H9 (cell line): ENCODE measurements at regions not wholly inside any gene's neighbourhood (a gene's known extent, or its start where the extent isn't known, plus 50 kb on each side); places are given as distances from the start of the nearest gene placed in this dataset.

ENCODE experiments used
- DNase-seq: peaks from one replicate; pipeline ENCODE4 v3.0.0-alpha.2; 2017
- H2AFZ ChIP-seq: one replicate; pipeline ENCODE4 v1.6.1; 2013; ENCODE audit warnings: mild to moderate bottlenecking, low read length, control low read depth, moderate library complexity
- H2AK5ac ChIP-seq: 2 replicates; pipeline ENCODE4 v1.6.1; 2013; ENCODE audit warnings: low read length, control low read depth, mixed read lengths; ENCODE audit not compliant: insufficient read length
- H2BK120ac ChIP-seq: one replicate; pipeline ENCODE4 v1.6.1; 2013; ENCODE audit warnings: low read depth, mild to moderate bottlenecking, low read length, control low read depth, inconsistent platforms; ENCODE audit not compliant: poor library complexity, severe bottlenecking
- H2BK12ac ChIP-seq: 2 replicates; pipeline ENCODE4 v1.6.1; 2013; ENCODE audit warnings: low read length, control low read depth, mixed read lengths, low read depth; ENCODE audit not compliant: insufficient read length
- H2BK15ac ChIP-seq: 2 replicates; pipeline ENCODE4 v1.6.1; 2013; ENCODE audit warnings: low read depth, low read length, control low read depth
- H2BK20ac ChIP-seq: one replicate; pipeline ENCODE4 v1.6.1; 2013; ENCODE audit warnings: low read depth, mild to moderate bottlenecking, low read length, control low read depth, inconsistent platforms; ENCODE audit not compliant: poor library complexity, severe bottlenecking
- H2BK5ac ChIP-seq: 2 replicates; pipeline ENCODE4 v1.6.1; 2013; ENCODE audit warnings: low read length, control low read depth, mixed read lengths; ENCODE audit not compliant: insufficient read length
- H3K14ac ChIP-seq: 2 replicates; pipeline ENCODE4 v1.6.1; 2013; ENCODE audit warnings: low read length, control low read depth; ENCODE audit not compliant: insufficient read depth
- H3K18ac ChIP-seq: 2 replicates; pipeline ENCODE4 v1.6.1; 2013; ENCODE audit warnings: low read depth, mild to moderate bottlenecking, mixed read lengths, low read length, control low read depth; ENCODE audit not compliant: insufficient read length
- H3K23ac ChIP-seq: 2 replicates; pipeline ENCODE4 v1.6.1; 2013; ENCODE audit warnings: low read length, control low read depth, mixed read lengths, low read depth; ENCODE audit not compliant: insufficient read length
- H3K23me2 ChIP-seq: 2 replicates; pipeline ENCODE4 v1.6.1; 2013; ENCODE audit warnings: low read depth, mild to moderate bottlenecking, mixed read lengths, low read length, control low read depth; ENCODE audit not compliant: insufficient read length, poor library complexity, severe bottlenecking
- H3K27ac ChIP-seq: 2 replicates; pipeline ENCODE4 v1.5.1; 2013; ENCODE audit warnings: low read length, control low read depth, mixed read lengths, low read depth; ENCODE audit not compliant: insufficient read length
- H3K27me3 ChIP-seq: 2 replicates; pipeline ENCODE4 v1.6.1; 2013; ENCODE audit warnings: low read length, control low read depth, inconsistent platforms; ENCODE audit not compliant: insufficient read depth
- H3K4ac ChIP-seq: 2 replicates; pipeline ENCODE4 v1.6.1; 2013; ENCODE audit warnings: low read depth, mild to moderate bottlenecking, control low read depth, inconsistent platforms, low read length, moderate library complexity
- H3K4me1 ChIP-seq: 2 replicates; pipeline ENCODE4 v1.6.1; 2013; ENCODE audit warnings: low read length, control low read depth, inconsistent platforms; ENCODE audit not compliant: insufficient read depth
- H3K4me2 ChIP-seq: 2 replicates; pipeline ENCODE4 v1.6.1; 2013; ENCODE audit warnings: low read length, control low read depth, mixed read lengths; ENCODE audit not compliant: insufficient read length, insufficient read depth
- H3K56ac ChIP-seq: 2 replicates; pipeline ENCODE4 v1.6.1; 2013; ENCODE audit warnings: low read depth, mild to moderate bottlenecking, mixed read lengths, low read length, control low read depth; ENCODE audit not compliant: insufficient read length
- H3K79me1 ChIP-seq: 2 replicates; pipeline ENCODE4 v1.6.1; 2013; ENCODE audit warnings: low read depth, mild to moderate bottlenecking, moderate library complexity, low read length, control low read depth, inconsistent platforms; ENCODE audit not compliant: insufficient read depth, poor library complexity, severe bottlenecking
- H3K79me2 ChIP-seq: 2 replicates; pipeline ENCODE4 v1.6.1; 2013; ENCODE audit warnings: low read length, control low read depth, inconsistent platforms; ENCODE audit not compliant: insufficient read depth
- H3K9ac ChIP-seq: 2 replicates; pipeline ENCODE4 v1.6.1; 2013; ENCODE audit warnings: low read length, control low read depth, mixed read lengths; ENCODE audit not compliant: insufficient read length; ENCODE audit errors: extremely low read depth
- H3K9me3 ChIP-seq: one replicate; pipeline ENCODE4 v1.6.1; 2013; ENCODE audit warnings: low read depth, low read length, inconsistent platforms; ENCODE audit not compliant: control insufficient read depth
- H3T11ph ChIP-seq: one replicate; pipeline ENCODE4 v1.6.1; 2013; ENCODE audit warnings: mild to moderate bottlenecking, low read length, control low read depth, inconsistent platforms
- H4K20me1 ChIP-seq: one replicate; pipeline ENCODE4 v1.6.1; 2013; ENCODE audit not compliant: control insufficient read depth, insufficient read length, insufficient read depth
- H4K5ac ChIP-seq: 2 replicates; pipeline ENCODE4 v1.6.1; 2013; ENCODE audit warnings: low read depth, mild to moderate bottlenecking, mixed read lengths, low read length, control low read depth; ENCODE audit not compliant: insufficient read length
- H4K8ac ChIP-seq: replicated peaks from 2 replicates; pipeline ENCODE4 v1.6.1; 2013; ENCODE audit warnings: low read length, control low read depth, mixed read lengths, low read depth; ENCODE audit not compliant: insufficient read length
- H4K91ac ChIP-seq: 2 replicates; pipeline ENCODE4 v1.6.1; 2013; ENCODE audit warnings: low read depth, mild to moderate bottlenecking, moderate library complexity, mixed read lengths, low read length, control low read depth; ENCODE audit not compliant: insufficient read length
- H3K27ac Mint-ChIP-seq, 3 experiments: 2 replicates in 2 of 3; 3 replicates in 1 of 3; pipeline ENCODE4 v1.8.0; 2020 to 2021; ENCODE audit warnings: mixed read lengths in 3 of 3, mild to moderate bottlenecking in 1 of 3, moderate library complexity in 1 of 3
- H3K27me3 Mint-ChIP-seq: 2 replicates; pipeline ENCODE4 v1.8.0; 2021; ENCODE audit warnings: low read depth, mild to moderate bottlenecking, moderate library complexity, mixed read lengths
- H3K36me3 Mint-ChIP-seq, 3 experiments: 2 replicates in 2 of 3; 3 replicates in 1 of 3; pipeline ENCODE4 v1.8.0; 2020 to 2021; ENCODE audit warnings: low read depth in 3 of 3, mixed read lengths in 3 of 3; ENCODE audit not compliant: insufficient read depth in 1 of 3
- H3K4me1 Mint-ChIP-seq, 2 experiments: 2 replicates each; pipeline ENCODE4 v1.8.0; 2020; ENCODE audit warnings: mixed read lengths in 2 of 2
- H3K4me3 Mint-ChIP-seq, 2 experiments: 2 replicates in 1 of 2; 3 replicates in 1 of 2; pipeline ENCODE4 v1.8.0; 2020 to 2021; ENCODE audit warnings: mild to moderate bottlenecking in 2 of 2, mixed read lengths in 2 of 2, moderate library complexity in 1 of 2
- H3K9me3 Mint-ChIP-seq, 2 experiments: 2 replicates in 1 of 2; 3 replicates in 1 of 2; pipeline ENCODE4 v1.8.0; 2020; ENCODE audit warnings: mild to moderate bottlenecking in 2 of 2, mixed read lengths in 2 of 2, moderate library complexity in 1 of 2
- CTCF ChIP-seq: fragments of 200-600 bp; sonication (generic); conservative IDR thresholded peaks from 3 replicates; pipeline ENCODE4 v1.8.0; 2021; ENCODE audit warnings: antibody characterized with exemption, mild to moderate bottlenecking
- WGBS: extraction: QIAGEN DNeasy Blood & Tissue Kit; methylation state at CpG from one replicate; pipeline ENCODE4 v1.1.7; 2013; ENCODE audit warnings: missing lambda C conversion rate, low lambda C conversion rate, mixed read lengths; ENCODE audit not compliant: insufficient read length; ENCODE audit errors: extremely low coverage; 5-methylcytosine and 5-hydroxymethylcytosine counted together

GRCh38 chr2:235144291-235144690 lies 192.5 kb downstream of the SH3BP4 start:
- Histone ChIP-seq H3K79me2 (no peaks in the 10 kb centered on the region), H4K5ac (no peak overlapping the region), H3K23me2 (no peaks in the 10 kb centered on the region), H3K9me3 (no peaks in the 10 kb centered on the region), H3K18ac (no peak overlapping the region), H3K56ac (no peak overlapping the region), H3K79me1 (no peaks in the 10 kb centered on the region), H2BK120ac (no peak overlapping the region), H3K4ac (no peak overlapping the region), H3K4me2 (no peak overlapping the region), H3K4me1 (no peaks in the 10 kb centered on the region), H3K23ac (no peak overlapping the region), H2AK5ac (no peak overlapping the region), H4K8ac (no peak overlapping the region), H3K9ac (no peak overlapping the region), H3K27me3 (no peaks in the 10 kb centered on the region), H2BK15ac (no peak overlapping the region), H3K14ac (no peak overlapping the region), H4K91ac (no peak overlapping the region), H4K20me1 (no peaks in the 10 kb centered on the region), H3K27ac (no peak overlapping the region), H2BK12ac (no peak overlapping the region), H2BK20ac (no peak overlapping the region), H2BK5ac (no peak overlapping the region), H2AFZ (no peak overlapping the region), H3T11ph (no peak overlapping the region)
- H3K9me3 Mint-ChIP-seq = no peaks in the 10 kb centered on the region
- no CpG with 5 or more reads among the region's 4 CpGs for WGBS
- no peak for TF ChIP-seq CTCF
- H3K27me3 Mint-ChIP-seq = peaks cover 49% of the 10 kb centered on the region
- H3K4me1 Mint-ChIP-seq = peaks cover 9 to 11% of the 10 kb centered on the region in 2 experiments
- no peak overlapping the region for H3K4me3 Mint-ChIP-seq
- H3K27ac Mint-ChIP-seq = no peak overlapping the region
- no peaks in the 10 kb centered on the region for H3K36me3 Mint-ChIP-seq
- DNase-seq = peak; percentile 6
